Stomach (tissue), 8 donors: ENCODE measurements at regions not wholly inside any gene's neighbourhood (a gene's known extent, or its start where the extent isn't known, plus 50 kb on each side); places are given as distances from the start of the nearest gene placed in this dataset.
A peak's percentile ranks its signal among the peaks of the same experiment; 100 is the strongest.

ENCODE experiments used
- DNase-seq, 2 donors: peaks; one replicate each; pipeline versions ENCODE4 v3.0.0 to v3.0.0-alpha.2; 2013 to 2019
- H3K27ac ChIP-seq, 5 donors: fragments of 200-600 bp in 4 of 5; sonication (generic) in 4 of 5; one replicate each; pipeline ENCODE4 v1.5.1; 2013 to 2019; ENCODE audit warnings: mild to moderate bottlenecking in 1 of 5, moderate library complexity in 1 of 5
- H3K27me3 ChIP-seq, 3 donors: fragments of 200-600 bp; sonication (generic); one replicate each; pipeline ENCODE4 v1.5.1; 2017 to 2019; ENCODE audit warnings: mixed run types in 1 of 3
- H3K36me3 ChIP-seq, 4 donors: fragments of 200-600 bp; sonication (generic); 1 replicate in 3 of 4; 2 replicates in 1 of 4; pipeline ENCODE4 v1.5.1; 2016 to 2019
- H3K4me1 ChIP-seq, 4 donors: fragments of 200-600 bp; sonication (generic); one replicate each; pipeline ENCODE4 v1.5.1; 2016 to 2019
- H3K4me3 ChIP-seq, 4 donors: fragments of 200-600 bp; sonication (generic) in 3 of 4; one replicate each; pipeline ENCODE4 v1.5.1; 2016 to 2019; ENCODE audit warnings: mild to moderate bottlenecking in 1 of 4
- H3K9me3 ChIP-seq, 4 donors: fragments of 200-600 bp; sonication (generic); one replicate each; pipeline ENCODE4 v1.5.1; 2016 to 2019
- EP300 ChIP-seq: sonication (generic); formaldehyde crosslinking; IDR thresholded peaks from one replicate; pipeline ENCODE4 v1.6.1; 2017; ENCODE audit warnings: antibody characterized with exemption
- POLR2A ChIP-seq, 4 donors: fragments of 450-650 bp; IDR thresholded peaks; one replicate each; pipeline ENCODE4 v1.6.1; 2016; ENCODE audit warnings: antibody characterized with exemption in 4 of 4, control low read depth in 2 of 4, mild to moderate bottlenecking in 1 of 4, moderate library complexity in 1 of 4
- POLR2AphosphoS5 ChIP-seq, 3 donors: sonication (generic); formaldehyde crosslinking; IDR thresholded peaks; one replicate each; pipeline ENCODE4 v1.6.1; 2016; ENCODE audit warnings: antibody characterized with exemption in 3 of 3
- WGBS, 5 donors: extraction: QIAGEN DNeasy Blood & Tissue Kit in 3 of 5; methylation state at CpG; one replicate each; pipeline versions ENCODE4 v1.1.5 to v1.1.7; 2013 to 2018; 5-methylcytosine and 5-hydroxymethylcytosine counted together
- intact Hi-C: fragments of 100-400 bp; cut with DNase I; formaldehyde crosslinking; loops from one replicate; pipeline ENCODE4 v1.15.1; 2023; ENCODE audit warnings: low total_unique reads
- small RNA-seq, 4 donors: library from RNA; depleted of rRNA; stranded (forward); fragments of <200 nt; gene quantifications; one replicate each; pipeline ENCODE3, GENCODE V24; 2016
- TF ChIP-seq, protein P1 (sequence below), 7 experiments: fragments of 450-650 bp in 4 of 7; fragments of 200-600 bp in 3 of 7; sonication (generic) in 3 of 7; IDR thresholded peaks; one replicate each; pipeline ENCODE4 v1.5.1; 2016 to 2019; ENCODE audit warnings: antibody characterized with exemption in 7 of 7, control low read depth in 2 of 7, mild to moderate bottlenecking in 1 of 7
- donor health status: healthy with polysubstance abuse.
- donor health status: Bipolar disorder and iron deficiency.
- donor health status: healthy.

DNA sequence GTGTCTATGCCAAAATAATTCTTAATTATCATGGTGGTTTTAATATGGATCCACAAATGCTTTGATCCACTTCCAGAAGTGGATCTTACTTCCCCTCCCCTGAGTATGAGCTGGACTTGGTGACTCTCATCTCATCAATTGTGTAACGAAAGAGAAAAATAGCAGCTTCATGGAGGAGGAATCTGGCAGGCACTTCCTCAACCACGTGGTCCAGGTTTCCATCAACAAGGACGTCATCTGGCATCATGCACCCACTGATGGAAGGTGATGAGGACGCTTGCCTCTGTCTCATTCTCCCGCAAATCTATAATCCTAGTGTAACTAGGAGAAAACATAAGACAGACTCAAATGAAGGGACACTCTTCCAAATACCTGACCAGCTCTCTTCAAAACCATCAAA, 54.6 kb upstream of the S1PR3 start:
- 58 to 77% (median 71%) methylated on average over 5 of the region's 5 CpGs for WGBS, 5 donors
- H3K9me3 ChIP-seq, result no peaks in the 10 kb centered on the region
- intact Hi-C loops, result no loop called here
- peak overlapping the region in 1 of 5 donors; percentile 11 for H3K27ac ChIP-seq
- no peaks in the 10 kb centered on the region for H3K36me3 ChIP-seq
- H3K4me3 ChIP-seq, result no peak overlapping the region
- no peak for TF ChIP-seq EP300
- TF ChIP-seq, protein P1, sequence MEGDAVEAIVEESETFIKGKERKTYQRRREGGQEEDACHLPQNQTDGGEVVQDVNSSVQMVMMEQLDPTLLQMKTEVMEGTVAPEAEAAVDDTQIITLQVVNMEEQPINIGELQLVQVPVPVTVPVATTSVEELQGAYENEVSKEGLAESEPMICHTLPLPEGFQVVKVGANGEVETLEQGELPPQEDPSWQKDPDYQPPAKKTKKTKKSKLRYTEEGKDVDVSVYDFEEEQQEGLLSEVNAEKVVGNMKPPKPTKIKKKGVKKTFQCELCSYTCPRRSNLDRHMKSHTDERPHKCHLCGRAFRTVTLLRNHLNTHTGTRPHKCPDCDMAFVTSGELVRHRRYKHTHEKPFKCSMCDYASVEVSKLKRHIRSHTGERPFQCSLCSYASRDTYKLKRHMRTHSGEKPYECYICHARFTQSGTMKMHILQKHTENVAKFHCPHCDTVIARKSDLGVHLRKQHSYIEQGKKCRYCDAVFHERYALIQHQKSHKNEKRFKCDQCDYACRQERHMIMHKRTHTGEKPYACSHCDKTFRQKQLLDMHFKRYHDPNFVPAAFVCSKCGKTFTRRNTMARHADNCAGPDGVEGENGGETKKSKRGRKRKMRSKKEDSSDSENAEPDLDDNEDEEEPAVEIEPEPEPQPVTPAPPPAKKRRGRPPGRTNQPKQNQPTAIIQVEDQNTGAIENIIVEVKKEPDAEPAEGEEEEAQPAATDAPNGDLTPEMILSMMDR (IDR thresholded peaks at IDR 0.05), result no peak
- TF ChIP-seq POLR2AphosphoS5 (IDR thresholded peaks at IDR 0.05), result no peak
- TF ChIP-seq POLR2A (IDR thresholded peaks at IDR 0.05), result no peak
- no peak for DNase-seq
- H3K4me1 ChIP-seq, result peaks cover 0 to 26% (median 2%) of the 10 kb centered on the region in 4 donors
- no peaks in the 10 kb centered on the region for H3K27me3 ChIP-seq

DNA sequence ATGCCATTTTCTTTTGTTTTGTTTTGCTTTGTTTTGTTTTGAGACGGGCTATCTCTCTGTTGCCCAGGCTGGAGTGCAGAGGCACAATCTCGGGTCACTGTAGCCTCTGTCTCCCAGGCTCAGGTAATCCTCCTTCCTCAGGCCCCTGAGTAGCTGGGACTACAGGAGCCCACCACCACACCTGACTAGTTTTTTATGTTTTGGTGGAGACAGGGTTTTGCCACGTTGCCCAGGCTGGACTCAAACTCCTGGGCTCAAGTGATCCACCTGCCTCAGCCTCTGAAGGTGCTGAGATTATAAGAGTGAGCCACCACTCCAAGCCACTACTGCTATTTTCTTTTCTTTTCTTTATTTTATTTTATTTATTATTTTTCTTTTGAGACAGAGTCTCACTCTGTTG, 54.0 kb upstream of the S1PR3 start:
- intact Hi-C loops, result no loop called here
- no peak overlapping the region for H3K4me3 ChIP-seq
- peaks cover 0 to 29% (median 4%) of the 10 kb centered on the region in 4 donors for H3K4me1 ChIP-seq
- DNase-seq, result no peak
- no peak overlapping the region for H3K27ac ChIP-seq
- no peaks in the 10 kb centered on the region for H3K36me3 ChIP-seq
- H3K27me3 ChIP-seq, result no peaks in the 10 kb centered on the region
- no peaks in the 10 kb centered on the region for H3K9me3 ChIP-seq
- TF ChIP-seq, protein P1 (IDR thresholded peaks at IDR 0.05), result no peak
- TF ChIP-seq EP300 (no peak), POLR2A (IDR thresholded peaks at IDR 0.05) (no peak), POLR2AphosphoS5 (IDR thresholded peaks at IDR 0.05) (no peak)
- WGBS, 5 donors, result 72 to 89% (median 78%) methylated on average over 3 of the region's 3 CpGs

DNA sequence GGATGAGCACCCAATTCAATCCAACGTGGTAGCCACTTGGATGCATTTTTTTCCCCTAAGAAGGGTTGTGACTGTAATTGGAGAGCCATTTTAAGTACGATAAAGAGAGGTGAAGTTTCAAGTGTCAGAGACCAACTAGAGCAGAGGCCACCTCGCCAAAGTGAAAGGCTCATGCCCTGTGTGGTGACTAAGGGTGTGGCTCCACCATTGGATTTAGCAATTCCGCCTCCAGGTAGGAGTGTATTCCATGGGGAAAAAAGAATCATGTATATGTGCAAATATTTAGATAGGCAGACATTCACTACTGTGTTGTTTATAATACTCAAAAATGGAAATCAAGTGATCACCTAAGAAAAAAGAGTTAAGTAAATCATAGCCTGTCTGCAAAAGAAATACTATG, 53.1 kb upstream of the S1PR3 start:
- WGBS, 5 donors, result 45 to 65% (median 56%) methylated on average over 4 of the region's 4 CpGs
- H3K27ac ChIP-seq, result no peak overlapping the region
- intact Hi-C loops, result no loop called here
- no peaks in the 10 kb centered on the region for H3K36me3 ChIP-seq
- H3K4me3 ChIP-seq, result no peak overlapping the region
- no peaks in the 10 kb centered on the region for H3K9me3 ChIP-seq
- peaks cover 0 to 37% (median 7%) of the 10 kb centered on the region in 4 donors for H3K4me1 ChIP-seq
- no peak for DNase-seq
- TF ChIP-seq, protein P1 (IDR thresholded peaks at IDR 0.05), result no peak
- H3K27me3 ChIP-seq, result no peaks in the 10 kb centered on the region

Small RNAs in the stretch of these regions (small RNA-seq; reads per million reads assigned to genes)
- 0 reads per million in 4 donors for gene MIR4289
